GM12872 (cell line): ENCODE measurements at regions not wholly inside any gene's neighbourhood (a gene's known extent, or its start where the extent isn't known, plus 50 kb on each side); places are given as distances from the start of the nearest gene placed in this dataset.

Experiments used
- TF ChIP-seq, protein P1 (sequence below): IDR thresholded peaks from 3 replicates; pipeline ENCODE4 v1.5.1; 2011; ENCODE audit warnings: low read depth, mild to moderate bottlenecking, low read length, moderate library complexity; ENCODE audit not compliant: insufficient read depth

- TF ChIP-seq, protein P1, sequence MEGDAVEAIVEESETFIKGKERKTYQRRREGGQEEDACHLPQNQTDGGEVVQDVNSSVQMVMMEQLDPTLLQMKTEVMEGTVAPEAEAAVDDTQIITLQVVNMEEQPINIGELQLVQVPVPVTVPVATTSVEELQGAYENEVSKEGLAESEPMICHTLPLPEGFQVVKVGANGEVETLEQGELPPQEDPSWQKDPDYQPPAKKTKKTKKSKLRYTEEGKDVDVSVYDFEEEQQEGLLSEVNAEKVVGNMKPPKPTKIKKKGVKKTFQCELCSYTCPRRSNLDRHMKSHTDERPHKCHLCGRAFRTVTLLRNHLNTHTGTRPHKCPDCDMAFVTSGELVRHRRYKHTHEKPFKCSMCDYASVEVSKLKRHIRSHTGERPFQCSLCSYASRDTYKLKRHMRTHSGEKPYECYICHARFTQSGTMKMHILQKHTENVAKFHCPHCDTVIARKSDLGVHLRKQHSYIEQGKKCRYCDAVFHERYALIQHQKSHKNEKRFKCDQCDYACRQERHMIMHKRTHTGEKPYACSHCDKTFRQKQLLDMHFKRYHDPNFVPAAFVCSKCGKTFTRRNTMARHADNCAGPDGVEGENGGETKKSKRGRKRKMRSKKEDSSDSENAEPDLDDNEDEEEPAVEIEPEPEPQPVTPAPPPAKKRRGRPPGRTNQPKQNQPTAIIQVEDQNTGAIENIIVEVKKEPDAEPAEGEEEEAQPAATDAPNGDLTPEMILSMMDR: peak; percentile 18; the same call in 1 of the 3 replicates
These were observed 437.5 kb upstream of the MBL2 start for GRCh38 chr10:53209944-53210611.

- TF ChIP-seq, protein P1: no peak
These were observed 411.1 kb upstream of the MBL2 start for GRCh38 chr10:53183733-53184132.

DNA sequence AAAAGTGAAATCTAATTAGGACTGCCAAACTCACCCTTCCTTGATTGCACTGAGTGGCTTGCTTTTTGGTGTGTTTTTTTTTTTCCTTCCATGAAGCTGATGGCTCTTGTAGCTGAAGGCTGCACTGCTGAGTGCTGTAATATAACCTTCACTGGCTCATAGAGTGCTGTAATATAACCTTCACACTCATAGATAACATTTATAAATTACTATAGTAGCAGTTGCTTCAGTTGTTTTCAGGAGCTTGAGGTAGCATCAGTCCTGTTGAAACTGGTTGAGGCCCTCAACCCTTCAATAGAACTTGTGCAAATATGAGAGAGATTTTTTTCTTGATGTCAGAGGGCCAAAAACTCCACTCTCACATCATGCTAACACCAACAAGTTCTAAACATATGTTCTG is 404.9 kb upstream of the MBL2 start:
- TF ChIP-seq, protein P1: no peak

DNA sequence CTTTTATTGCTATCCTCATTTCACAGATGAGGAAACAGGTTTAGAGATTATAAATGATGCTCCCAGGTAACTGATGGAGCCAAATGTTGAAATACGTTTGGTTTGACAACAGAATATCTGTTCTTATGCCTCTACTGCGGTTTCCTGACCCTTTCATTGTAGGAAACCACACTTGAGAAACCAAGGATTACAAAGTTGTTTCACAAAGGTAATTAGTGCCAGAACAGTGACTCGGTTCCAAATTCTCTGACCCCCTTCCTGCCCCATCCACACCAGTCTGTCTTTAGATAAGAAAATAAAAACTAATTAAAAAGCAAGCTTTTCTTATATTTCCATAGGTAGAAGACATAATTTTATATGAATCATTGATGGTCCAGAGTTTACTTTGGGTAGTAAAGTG is 393.7 kb upstream of the MBL2 start:
- TF ChIP-seq, protein P1: no peak

DNA sequence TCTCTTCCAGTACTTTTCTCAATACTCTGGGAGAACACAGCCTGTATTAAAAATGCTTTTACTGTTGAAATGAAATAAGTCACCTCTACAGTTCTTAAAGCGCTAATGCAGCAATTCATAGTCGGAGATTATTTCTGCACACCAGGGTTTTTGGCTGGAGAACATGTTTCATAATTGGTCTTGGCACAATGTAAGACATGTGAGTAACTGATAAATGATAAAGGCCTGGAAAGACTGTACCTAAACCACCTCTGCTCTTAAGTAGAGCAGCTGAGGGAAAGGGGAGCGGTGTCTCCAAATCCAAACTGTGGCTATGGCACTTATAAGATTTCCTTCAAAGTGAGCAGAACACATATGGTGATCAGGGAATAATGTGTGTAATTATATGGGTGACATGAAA is 390.3 kb upstream of the MBL2 start:
- TF ChIP-seq, protein P1: no peak

- TF ChIP-seq, protein P1: no peak
These were observed 388.6 kb upstream of the MBL2 start for GRCh38 chr10:53161231-53161630.

- TF ChIP-seq, protein P1: no peak
These were observed 381.2 kb upstream of the MBL2 start for GRCh38 chr10:53153831-53154230.

GRCh38 chr10:53140506-53140905 is 367.9 kb upstream of the MBL2 start:
- TF ChIP-seq, protein P1: no peak
